ENCODE measurements at regions not wholly inside any gene's neighbourhood (a gene's known extent, or its start where the extent isn't known, plus 50 kb on each side); places are given as distances from the start of the nearest gene placed in this dataset.

GRCh38 chr2:129909651-129910418 is 69.6 kb upstream of the RAB6C start:
- H3K4me1 Mint-ChIP-seq = no peaks in the 10 kb centered on the region
- peaks cover 46% of the 10 kb centered on the region for H3K27me3 Mint-ChIP-seq
- no peaks in the 10 kb centered on the region for H3K36me3 Mint-ChIP-seq
- H3K27ac Mint-ChIP-seq = no peak overlapping the region
- no peak for ATAC-seq
- H3K9me3 Mint-ChIP-seq = no peaks in the 10 kb centered on the region
- no peak overlapping the region for H3K4me3 Mint-ChIP-seq

- Mint-ChIP-seq H3K4me1 (no peaks in the 10 kb centered on the region), H3K36me3 (no peaks in the 10 kb centered on the region), H3K4me3 (no peak overlapping the region), H3K27me3 (peaks cover 38% of the 10 kb centered on the region), H3K27ac (no peak overlapping the region), H3K9me3 (no peaks in the 10 kb centered on the region)
- no peak for ATAC-seq
Measured at GRCh38 chr2:129910446-129911362, 68.8 kb upstream of the RAB6C start.

- H3K4me3 Mint-ChIP-seq = no peak overlapping the region
- H3K36me3 Mint-ChIP-seq = no peaks in the 10 kb centered on the region
- H3K9me3 Mint-ChIP-seq = no peaks in the 10 kb centered on the region
- no peaks in the 10 kb centered on the region for H3K4me1 Mint-ChIP-seq
- peaks cover 30% of the 10 kb centered on the region for H3K27me3 Mint-ChIP-seq
- no peak for ATAC-seq
- H3K27ac Mint-ChIP-seq = no peak overlapping the region
Measured at GRCh38 chr2:129911363-129912065, 68.0 kb upstream of the RAB6C start.

GRCh38 chr2:129912066-129912820 is 67.2 kb upstream of the RAB6C start:
- H3K9me3 Mint-ChIP-seq = peaks cover under 1% of the 10 kb centered on the region
- H3K36me3 Mint-ChIP-seq = no peaks in the 10 kb centered on the region
- ATAC-seq = no peak
- H3K27me3 Mint-ChIP-seq = peaks cover 22% of the 10 kb centered on the region
- no peak overlapping the region for H3K4me3 Mint-ChIP-seq
- H3K27ac Mint-ChIP-seq = no peak overlapping the region
- H3K4me1 Mint-ChIP-seq = no peaks in the 10 kb centered on the region

GRCh38 chr2:129912871-129913694 is 66.4 kb upstream of the RAB6C start:
- no peak overlapping the region for H3K27ac Mint-ChIP-seq
- peaks cover 4% of the 10 kb centered on the region for H3K9me3 Mint-ChIP-seq
- peaks cover 20% of the 10 kb centered on the region for H3K27me3 Mint-ChIP-seq

GRCh38 chr2:129913695-129914495 is 65.6 kb upstream of the RAB6C start:
- Mint-ChIP-seq H3K27ac (no peak overlapping the region), H3K4me3 (no peak overlapping the region), H3K27me3 (peaks cover 24% of the 10 kb centered on the region), H3K36me3 (peaks cover 9% of the 10 kb centered on the region), H3K4me1 (no peaks in the 10 kb centered on the region), H3K9me3 (peaks cover 11% of the 10 kb centered on the region)
- ATAC-seq = no peak

More at GRCh38 chr2:129912871-129913694, 66.4 kb upstream of the RAB6C start:
- Mint-ChIP-seq H3K4me3 (no peak overlapping the region), H3K4me1 (no peaks in the 10 kb centered on the region), H3K36me3 (peaks cover 1% of the 10 kb centered on the region)
- ATAC-seq = no peak

- Mint-ChIP-seq H3K27ac (no peak overlapping the region), H3K36me3 (peaks cover 14% of the 10 kb centered on the region), H3K27me3 (peaks cover 32% of the 10 kb centered on the region), H3K4me3 (no peak overlapping the region), H3K9me3 (peaks cover 16% of the 10 kb centered on the region), H3K4me1 (no peaks in the 10 kb centered on the region)
- no peak for ATAC-seq
Measured at GRCh38 chr2:129914538-129915302, 64.7 kb upstream of the RAB6C start.

- H3K9me3 Mint-ChIP-seq = peaks cover 21% of the 10 kb centered on the region
- no peak for ATAC-seq
- no peaks in the 10 kb centered on the region for H3K4me1 Mint-ChIP-seq
- no peak overlapping the region for H3K4me3 Mint-ChIP-seq
- H3K27ac Mint-ChIP-seq = no peak overlapping the region
- H3K36me3 Mint-ChIP-seq = peaks cover 14% of the 10 kb centered on the region
- H3K27me3 Mint-ChIP-seq = peaks cover 31% of the 10 kb centered on the region
Measured at GRCh38 chr2:129915303-129915840, 64.1 kb upstream of the RAB6C start.

GRCh38 chr2:129918604-129919003 is 60.9 kb upstream of the RAB6C start:
- H3K27me3 Mint-ChIP-seq = peaks cover 40% of the 10 kb centered on the region
- H3K9me3 Mint-ChIP-seq = peaks cover 21% of the 10 kb centered on the region
- peaks cover 14% of the 10 kb centered on the region for H3K36me3 Mint-ChIP-seq
- H3K4me1 Mint-ChIP-seq = peaks cover 10% of the 10 kb centered on the region
- no peak for ATAC-seq
- H3K4me3 Mint-ChIP-seq = no peak overlapping the region
- no peak overlapping the region for H3K27ac Mint-ChIP-seq

- peaks cover 46% of the 10 kb centered on the region for H3K27me3 Mint-ChIP-seq
- H3K36me3 Mint-ChIP-seq = peaks cover 14% of the 10 kb centered on the region
- peaks cover 18% of the 10 kb centered on the region for H3K9me3 Mint-ChIP-seq
- ATAC-seq = no peak
- peaks cover 15% of the 10 kb centered on the region for H3K4me1 Mint-ChIP-seq
- no peak overlapping the region for H3K27ac Mint-ChIP-seq
- H3K4me3 Mint-ChIP-seq = no peak overlapping the region
Measured at GRCh38 chr2:129922571-129923264, 56.7 kb upstream of the RAB6C start.

GRCh38 chr2:129923265-129924091 is 56.0 kb upstream of the RAB6C start:
- peaks cover 9% of the 10 kb centered on the region for H3K36me3 Mint-ChIP-seq
- H3K4me1 Mint-ChIP-seq = peaks cover 15% of the 10 kb centered on the region
- ATAC-seq = peak; percentile 40
- H3K9me3 Mint-ChIP-seq = peaks cover 14% of the 10 kb centered on the region
- peaks cover 46% of the 10 kb centered on the region for H3K27me3 Mint-ChIP-seq
- no peak overlapping the region for H3K27ac Mint-ChIP-seq
- peak overlapping the region; percentile 34 for H3K4me3 Mint-ChIP-seq

Data from stimulated activated memory B cell treated with anti-CD40 and anti-IgM and Interleukin-4, amounts not matched to agents 10 μg/mL and 1 μg/mL and 100 μg/mL, for 72 hours (primary cell).